T-helper 2 cell treated with Interferon-gamma antibody and Interleukin-4, amounts not matched to agents 5 μg/mL and 100 μg/mL, for 36 hours (primary cell): ENCODE measurements at regions not wholly inside any gene's neighbourhood (a gene's known extent, or its start where the extent isn't known, plus 50 kb on each side); places are given as distances from the start of the nearest gene placed in this dataset.
"Not testable (repeated sequence)": the region's sequence is repeated elsewhere in the genome, so short reads cannot be mapped to it uniquely, and the experiment has no call there.

Experiments used
- DNase-seq: peaks from one replicate; pipeline ENCODE4 v3.0.0; 2021; ENCODE audit warnings: low spot score
- H3K27ac Mint-ChIP-seq: one replicate; pipeline ENCODE4 v1.8.0; 2021; ENCODE audit warnings: mild to moderate bottlenecking, mixed read lengths
- H3K27me3 Mint-ChIP-seq: one replicate; pipeline ENCODE4 v1.8.0; 2021; ENCODE audit warnings: low read depth, mixed read lengths
- H3K36me3 Mint-ChIP-seq: one replicate; pipeline ENCODE4 v1.8.0; 2021; ENCODE audit warnings: low read depth, mixed read lengths
- H3K4me1 Mint-ChIP-seq: one replicate; pipeline ENCODE4 v1.8.0; 2021; ENCODE audit warnings: low read depth, mixed read lengths
- H3K4me3 Mint-ChIP-seq: one replicate; pipeline ENCODE4 v1.8.0; 2022; ENCODE audit warnings: mild to moderate bottlenecking, moderate library complexity, mixed read lengths
- H3K9me3 Mint-ChIP-seq: one replicate; pipeline ENCODE4 v1.8.0; 2021; ENCODE audit warnings: mixed read lengths

DNA sequence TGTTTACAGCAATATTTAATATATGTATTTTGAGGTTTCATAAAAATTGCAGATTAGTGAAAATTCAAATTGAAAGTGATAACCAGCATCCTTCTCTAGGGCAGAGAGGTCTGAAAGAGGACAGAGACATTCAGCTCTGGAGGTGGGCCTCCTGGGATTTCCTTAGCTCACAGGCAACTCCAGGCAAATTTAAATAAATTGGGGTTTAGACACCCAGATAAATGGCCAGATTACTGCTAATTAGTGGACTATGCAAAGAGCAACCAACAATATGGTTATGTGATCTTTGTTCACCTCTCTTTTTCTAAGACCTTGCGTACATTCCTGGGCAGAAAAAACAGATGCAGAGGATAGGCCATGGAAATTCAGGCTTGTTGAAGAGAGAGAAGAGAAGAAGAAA is 1282.8 kb upstream of the ACVR2A start:
- H3K27ac Mint-ChIP-seq, result no peak overlapping the region
- no peak overlapping the region for H3K4me3 Mint-ChIP-seq
- DNase-seq, result no peak
- no peaks in the 10 kb centered on the region for H3K27me3 Mint-ChIP-seq
- H3K36me3 Mint-ChIP-seq, result no peaks in the 10 kb centered on the region
- no peaks in the 10 kb centered on the region for H3K9me3 Mint-ChIP-seq
- H3K4me1 Mint-ChIP-seq, result no peaks in the 10 kb centered on the region

DNA sequence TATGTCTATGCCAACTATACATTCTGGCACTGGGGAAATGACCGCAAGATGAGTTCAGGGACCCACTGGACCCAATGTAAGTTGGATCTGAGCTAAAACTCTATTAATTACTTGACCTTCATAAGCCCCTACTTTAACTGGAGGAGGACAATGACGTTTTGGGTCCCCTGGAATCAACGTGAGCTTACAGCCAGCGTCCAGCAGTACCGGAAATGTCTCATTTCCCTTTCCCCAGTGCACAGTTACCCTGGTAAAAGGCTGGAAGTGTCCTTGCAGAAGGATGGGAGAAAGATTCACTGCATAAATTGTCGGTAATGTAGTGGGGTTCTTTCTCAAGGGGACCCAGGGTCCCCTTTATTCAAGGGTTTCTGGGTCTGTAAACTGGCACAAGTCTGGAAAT is 1297.6 kb upstream of the ACVR2A start:
- Mint-ChIP-seq H3K27ac (no peak overlapping the region), H3K27me3 (no peaks in the 10 kb centered on the region), H3K4me3 (no peak overlapping the region), H3K4me1 (no peaks in the 10 kb centered on the region), H3K36me3 (no peaks in the 10 kb centered on the region), H3K9me3 (no peaks in the 10 kb centered on the region)
- no peak for DNase-seq

DNA sequence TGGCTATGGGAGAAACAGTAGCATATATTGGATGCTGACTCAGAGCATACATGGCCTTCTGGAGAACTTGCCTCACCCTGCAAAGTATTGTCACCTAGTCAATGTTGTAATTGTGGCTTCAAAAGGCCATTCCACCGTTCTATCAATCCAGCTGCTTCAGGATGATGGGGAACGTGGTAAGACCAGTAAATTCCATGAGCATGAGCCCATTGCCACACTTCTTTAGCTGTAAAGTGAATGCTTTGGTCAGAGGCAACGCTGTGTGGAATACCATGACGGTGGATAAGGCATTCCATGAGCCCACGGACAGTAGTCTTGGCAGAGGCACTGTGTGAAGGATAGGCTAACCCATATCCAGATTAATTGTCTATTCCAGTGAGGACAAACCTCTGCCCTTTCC is 1300.1 kb upstream of the ACVR2A start:
- Mint-ChIP-seq H3K9me3 (no peaks in the 10 kb centered on the region), H3K36me3 (no peaks in the 10 kb centered on the region), H3K4me1 (no peaks in the 10 kb centered on the region), H3K4me3 (no peak overlapping the region), H3K27me3 (no peaks in the 10 kb centered on the region), H3K27ac (no peak overlapping the region)
- DNase-seq, result no peak

DNA sequence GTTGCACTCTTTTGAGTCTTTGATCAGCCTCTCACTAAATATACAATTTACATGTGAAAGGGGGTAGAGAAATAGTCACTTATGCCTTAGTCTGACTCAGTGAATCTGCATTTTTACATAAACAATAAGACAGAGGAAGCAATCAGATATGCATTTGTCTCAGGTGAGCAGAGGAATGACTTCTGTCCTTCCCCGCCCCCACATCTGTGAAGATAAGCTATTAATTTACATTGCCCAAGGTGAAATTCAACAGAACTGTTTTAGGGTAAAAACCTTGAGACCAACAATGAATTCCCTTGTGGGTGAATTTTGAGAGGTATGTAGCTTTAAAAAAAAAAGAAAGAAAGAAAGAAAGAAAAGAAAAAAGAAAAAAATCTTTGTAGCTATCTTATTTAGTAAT is 1302.9 kb upstream of the ACVR2A start:
- DNase-seq, result no peak
- H3K27me3 Mint-ChIP-seq, result no peaks in the 10 kb centered on the region
- H3K4me1 Mint-ChIP-seq, result no peaks in the 10 kb centered on the region
- H3K4me3 Mint-ChIP-seq, result no peak overlapping the region
- H3K36me3 Mint-ChIP-seq, result no peaks in the 10 kb centered on the region
- H3K9me3 Mint-ChIP-seq, result peaks cover 8% of the 10 kb centered on the region
- H3K27ac Mint-ChIP-seq, result no peak overlapping the region

DNA sequence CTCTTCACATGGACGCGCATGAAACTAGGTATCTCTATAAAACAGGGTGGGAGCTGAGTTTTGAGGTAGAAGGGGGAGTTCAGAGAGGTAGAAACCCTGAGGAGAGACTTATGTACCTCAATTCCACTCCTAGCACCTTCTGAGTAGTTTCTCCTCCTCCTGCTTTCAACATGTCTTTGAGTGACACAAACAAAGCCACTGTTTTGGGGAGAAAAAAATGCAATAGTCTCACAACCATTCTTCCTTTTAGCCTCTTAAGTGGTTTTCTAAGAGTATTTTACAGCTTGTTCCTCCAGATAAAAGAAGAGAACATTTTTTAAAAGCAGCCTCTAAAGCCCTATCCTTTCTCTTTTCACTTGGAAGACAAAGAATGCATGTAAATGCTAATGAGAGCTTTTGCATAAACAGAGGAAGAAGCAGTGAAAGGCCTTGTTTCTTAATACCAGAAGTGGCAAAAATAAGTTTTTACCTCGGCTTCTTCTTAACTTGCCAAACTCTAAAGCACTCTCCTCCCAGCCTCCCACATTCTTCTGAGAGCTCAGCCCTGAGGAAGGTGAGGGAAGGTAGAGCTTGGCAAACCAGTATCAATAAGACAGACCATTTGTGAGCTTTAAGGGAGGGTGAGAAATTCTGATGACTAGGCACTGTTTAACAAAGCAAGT is 1304.4 kb upstream of the ACVR2A start:
- Mint-ChIP-seq H3K4me3 (no peak overlapping the region), H3K9me3 (peaks cover 13% of the 10 kb centered on the region), H3K27me3 (no peaks in the 10 kb centered on the region)

DNA sequence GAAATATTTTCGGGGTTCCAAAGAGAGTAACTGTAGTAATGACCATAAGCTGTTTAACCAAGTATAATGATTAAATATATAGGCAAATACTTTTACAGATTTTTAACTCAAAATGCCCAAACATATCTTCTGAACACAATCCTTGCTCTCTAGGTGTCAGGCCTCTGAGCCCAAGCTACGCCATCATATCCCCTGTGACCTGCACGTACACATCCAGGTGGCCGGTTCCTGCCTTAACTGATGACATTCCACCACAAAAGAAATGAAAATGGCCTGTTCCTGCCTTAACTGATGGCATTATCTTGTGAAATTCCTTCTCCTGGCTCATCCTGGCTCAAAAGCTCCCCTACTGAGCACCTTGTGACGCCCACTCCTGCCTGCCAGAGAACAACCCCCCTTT is 1305.1 kb upstream of the ACVR2A start:
- H3K4me3 Mint-ChIP-seq, H3K4me1 Mint-ChIP-seq, H3K27ac Mint-ChIP-seq, DNase-seq, H3K36me3 Mint-ChIP-seq, H3K27me3 Mint-ChIP-seq: not testable (repeated sequence)
- peaks cover 13% of the 10 kb centered on the region for H3K9me3 Mint-ChIP-seq

More for the DNA sequence above, 1304.4 kb upstream of the ACVR2A start:
- Mint-ChIP-seq H3K36me3 (no peaks in the 10 kb centered on the region), H3K4me1 (no peaks in the 10 kb centered on the region), H3K27ac (no peak overlapping the region)
- no peak for DNase-seq

DNA sequence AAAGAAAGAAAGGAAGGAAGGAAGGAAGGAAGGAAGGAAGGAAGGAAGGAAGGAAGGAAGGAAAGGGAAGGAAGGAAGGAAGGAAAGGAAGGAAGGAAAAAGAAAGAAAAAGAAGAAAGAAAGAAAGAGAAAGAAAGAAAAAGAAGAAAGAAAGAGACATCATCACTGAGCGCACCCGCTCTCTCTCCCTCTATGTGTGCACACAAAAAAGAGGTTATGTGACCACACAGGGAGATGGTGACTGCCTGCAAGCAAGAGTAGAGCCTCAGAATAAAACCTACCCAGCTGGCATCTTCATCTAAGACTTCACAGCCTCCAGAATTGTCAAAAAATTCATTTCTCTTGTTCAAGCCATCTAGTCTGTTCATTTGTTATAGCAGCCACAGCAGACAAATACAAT is 1307.4 kb upstream of the ACVR2A start:
- no peaks in the 10 kb centered on the region for H3K27me3 Mint-ChIP-seq
- DNase-seq, result no peak
- peaks cover 13% of the 10 kb centered on the region for H3K9me3 Mint-ChIP-seq
- H3K27ac Mint-ChIP-seq, result no peak overlapping the region
- H3K36me3 Mint-ChIP-seq, result no peaks in the 10 kb centered on the region
- H3K4me3 Mint-ChIP-seq, result no peak overlapping the region
- no peaks in the 10 kb centered on the region for H3K4me1 Mint-ChIP-seq

DNA sequence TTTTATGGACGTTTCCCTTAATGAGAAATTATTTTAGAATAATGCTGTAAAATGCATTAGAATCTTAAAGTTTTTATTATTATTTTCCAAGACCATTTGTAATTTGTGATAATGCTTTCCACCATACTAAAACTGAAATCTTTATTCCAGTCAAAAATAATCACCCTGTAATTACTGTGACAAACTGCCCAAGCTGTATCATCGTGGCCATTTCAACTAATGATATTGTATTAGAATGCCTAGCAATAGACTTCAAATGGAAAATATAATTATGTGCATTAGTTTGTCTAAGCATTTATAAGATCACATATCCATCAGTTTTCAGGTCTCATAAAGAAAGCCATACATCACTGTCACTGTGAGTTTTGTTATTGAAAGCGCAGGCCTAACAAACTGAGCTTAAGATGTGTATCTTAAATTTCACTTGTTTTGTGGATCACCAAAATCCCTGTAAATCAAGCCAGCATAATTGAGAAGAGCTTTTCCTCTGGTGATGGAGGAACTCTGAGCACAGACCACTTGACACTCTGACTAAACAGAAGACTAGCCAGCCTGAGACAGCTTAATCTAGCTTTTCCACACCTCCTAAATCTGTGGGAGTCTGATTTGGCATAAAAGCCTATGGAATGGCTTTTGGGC is 1312.2 kb upstream of the ACVR2A start:
- no peak overlapping the region for H3K4me3 Mint-ChIP-seq
- H3K4me1 Mint-ChIP-seq, result no peaks in the 10 kb centered on the region
- no peaks in the 10 kb centered on the region for H3K27me3 Mint-ChIP-seq
- H3K27ac Mint-ChIP-seq, result no peak overlapping the region
- no peak for DNase-seq
- H3K9me3 Mint-ChIP-seq, result peaks cover 6% of the 10 kb centered on the region
- no peaks in the 10 kb centered on the region for H3K36me3 Mint-ChIP-seq

DNA sequence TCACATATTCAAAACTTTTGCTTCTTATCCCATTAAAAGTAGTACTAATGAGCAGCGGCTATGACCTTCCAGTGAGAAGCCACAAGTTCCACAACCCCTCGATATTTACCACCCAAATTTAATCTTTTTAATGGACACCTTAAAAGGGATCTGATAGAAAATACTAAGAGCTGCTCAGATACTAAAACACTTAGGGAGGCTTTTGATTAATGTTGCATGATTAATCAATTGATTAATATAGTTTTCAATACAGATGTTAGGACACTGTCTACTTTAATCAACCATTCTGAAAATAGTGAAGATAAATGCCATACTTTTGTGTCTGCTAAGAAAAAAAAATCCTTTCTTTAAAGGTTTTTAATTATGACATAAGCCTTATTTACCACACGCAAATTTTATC is 1312.8 kb upstream of the ACVR2A start:
- Mint-ChIP-seq H3K36me3 (no peaks in the 10 kb centered on the region), H3K4me1 (no peaks in the 10 kb centered on the region), H3K4me3 (no peak overlapping the region), H3K9me3 (peaks cover 6% of the 10 kb centered on the region), H3K27ac (no peak overlapping the region), H3K27me3 (no peaks in the 10 kb centered on the region)
- DNase-seq, result no peak

DNA sequence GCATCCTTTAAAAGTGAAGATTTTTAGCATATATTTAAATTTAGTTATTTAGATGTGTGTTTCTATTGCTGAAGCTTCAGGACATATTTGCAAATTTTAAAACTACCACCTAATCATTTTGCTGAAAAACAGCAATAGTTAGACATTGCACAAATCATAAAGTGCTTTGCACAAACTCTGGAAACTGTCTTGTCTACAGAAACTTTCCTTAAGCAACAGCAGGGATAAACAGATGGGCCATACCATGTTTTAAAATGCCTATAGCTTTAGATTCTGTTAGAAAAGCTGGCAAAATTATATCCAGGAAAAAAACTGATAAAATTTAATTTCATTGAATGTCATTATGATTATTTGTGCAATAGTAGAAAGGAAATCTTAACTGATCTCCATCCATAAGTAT is 1313.9 kb upstream of the ACVR2A start:
- no peaks in the 10 kb centered on the region for H3K27me3 Mint-ChIP-seq
- no peaks in the 10 kb centered on the region for H3K4me1 Mint-ChIP-seq
- H3K27ac Mint-ChIP-seq, result no peak overlapping the region
- H3K9me3 Mint-ChIP-seq, result no peaks in the 10 kb centered on the region
- DNase-seq, result no peak
- H3K4me3 Mint-ChIP-seq, result no peak overlapping the region
- H3K36me3 Mint-ChIP-seq, result no peaks in the 10 kb centered on the region

DNA sequence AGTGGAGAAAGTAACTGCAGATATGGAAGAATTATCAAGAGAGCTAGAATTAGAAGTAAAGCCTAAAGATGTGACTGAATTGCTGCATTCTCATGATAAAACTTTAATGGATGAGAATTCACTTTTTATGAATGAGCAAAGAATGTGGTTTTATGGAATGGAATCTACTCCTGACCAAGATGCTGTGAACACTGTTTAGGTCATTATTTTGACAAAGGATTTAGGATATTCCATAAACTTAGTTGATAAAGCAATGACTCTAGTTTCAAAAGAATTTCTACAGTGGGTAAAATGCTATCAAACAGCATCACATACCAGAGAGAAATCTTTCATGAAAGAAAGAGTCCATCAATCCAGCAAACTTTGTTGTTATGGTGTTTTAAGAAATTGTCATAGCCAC is 1317.7 kb upstream of the ACVR2A start:
- no peaks in the 10 kb centered on the region for H3K27me3 Mint-ChIP-seq
- no peaks in the 10 kb centered on the region for H3K4me1 Mint-ChIP-seq

DNA sequence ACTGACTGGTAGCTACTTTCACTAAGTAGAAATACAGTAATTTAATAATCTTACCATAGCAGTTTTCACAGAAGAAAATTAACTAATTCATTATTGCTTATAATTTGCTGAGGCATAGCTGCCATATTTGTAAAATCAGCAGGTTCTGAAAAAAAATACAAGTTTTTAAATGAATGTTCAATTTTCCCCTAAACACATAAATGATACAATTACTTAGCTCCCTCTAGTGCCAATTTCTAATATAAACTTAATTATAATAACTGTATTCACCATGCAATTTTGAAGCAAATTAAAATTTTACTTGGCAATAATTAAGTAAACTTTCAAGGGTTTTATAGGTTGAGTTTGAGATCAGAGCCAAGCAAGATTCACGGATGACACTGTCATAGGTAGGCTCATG is 1321.6 kb upstream of the ACVR2A start:
- Mint-ChIP-seq H3K27me3 (no peaks in the 10 kb centered on the region), H3K4me3 (no peak overlapping the region), H3K9me3 (no peaks in the 10 kb centered on the region), H3K4me1 (no peaks in the 10 kb centered on the region), H3K27ac (no peak overlapping the region), H3K36me3 (no peaks in the 10 kb centered on the region)
- no peak for DNase-seq

More for the DNA sequence above, 1317.7 kb upstream of the ACVR2A start:
- DNase-seq, result no peak
- Mint-ChIP-seq H3K9me3 (no peaks in the 10 kb centered on the region), H3K27ac (no peak overlapping the region), H3K4me3 (no peak overlapping the region), H3K36me3 (no peaks in the 10 kb centered on the region)

DNA sequence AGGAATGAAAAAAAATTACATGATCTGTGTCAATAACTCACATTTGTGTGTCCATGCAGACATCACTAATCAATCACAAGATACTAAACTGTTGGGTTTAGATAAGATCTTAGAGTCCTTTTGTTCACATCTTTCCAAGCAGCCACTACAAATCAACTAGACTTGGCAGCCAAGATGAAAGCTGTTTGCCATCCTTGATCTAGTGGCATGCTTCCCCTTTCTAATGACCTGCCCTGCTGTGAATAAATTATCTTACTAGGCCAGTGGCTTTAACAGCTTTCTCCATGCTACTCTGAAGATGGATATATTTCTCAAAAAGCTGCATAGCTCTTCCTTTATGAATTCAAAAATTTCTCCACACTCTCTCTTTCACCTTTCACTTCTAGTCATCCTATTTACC is 1338.0 kb upstream of the ACVR2A start:
- H3K9me3 Mint-ChIP-seq, result no peaks in the 10 kb centered on the region
- no peak overlapping the region for H3K27ac Mint-ChIP-seq
- H3K36me3 Mint-ChIP-seq, result no peaks in the 10 kb centered on the region
- H3K4me3 Mint-ChIP-seq, result no peak overlapping the region
- no peak for DNase-seq
- H3K4me1 Mint-ChIP-seq, result no peaks in the 10 kb centered on the region
- no peaks in the 10 kb centered on the region for H3K27me3 Mint-ChIP-seq

DNA sequence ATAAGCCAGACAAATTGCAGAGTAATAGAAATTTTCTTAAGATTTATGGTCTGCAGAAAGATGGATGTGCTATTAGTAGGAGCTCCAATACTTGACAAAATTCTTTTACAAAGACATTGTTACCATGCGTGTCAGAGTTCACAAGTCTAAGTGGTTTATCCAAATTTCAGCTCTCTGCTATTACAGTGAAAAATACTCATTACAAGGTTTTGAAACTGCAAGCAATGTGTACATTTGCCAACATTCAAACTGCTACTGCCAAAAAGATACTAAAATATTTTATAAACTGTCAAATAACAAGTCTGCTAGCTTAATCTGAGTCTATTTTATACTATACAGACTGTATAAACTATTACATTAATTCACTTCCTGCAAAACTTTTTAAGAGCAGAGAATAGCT is 1341.5 kb upstream of the ACVR2A start:
- Mint-ChIP-seq H3K4me3 (no peak overlapping the region), H3K27me3 (no peaks in the 10 kb centered on the region), H3K9me3 (no peaks in the 10 kb centered on the region), H3K36me3 (no peaks in the 10 kb centered on the region), H3K4me1 (no peaks in the 10 kb centered on the region), H3K27ac (no peak overlapping the region)
- no peak for DNase-seq

DNA sequence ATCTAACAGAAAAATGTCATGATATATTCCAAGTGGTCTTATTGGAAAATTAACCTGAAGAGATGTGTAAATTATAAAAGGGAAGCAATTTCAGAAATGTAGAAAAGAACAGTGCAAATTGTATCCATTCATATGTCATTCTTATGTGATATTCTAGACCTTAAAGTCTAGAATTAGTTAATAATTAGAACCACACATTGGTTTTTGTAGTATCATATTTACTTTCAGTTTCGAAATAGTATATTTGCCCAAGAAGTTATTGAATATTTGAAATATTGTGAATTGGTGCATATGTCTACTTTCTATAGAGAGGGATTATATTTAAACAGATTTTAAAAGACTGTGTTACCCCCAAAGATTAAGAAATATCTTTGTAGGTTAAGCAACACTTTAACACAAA is 1348.6 kb upstream of the ACVR2A start:
- H3K4me1 Mint-ChIP-seq, result no peaks in the 10 kb centered on the region
- no peak for DNase-seq
- H3K27me3 Mint-ChIP-seq, result no peaks in the 10 kb centered on the region
- H3K36me3 Mint-ChIP-seq, result no peaks in the 10 kb centered on the region
- H3K4me3 Mint-ChIP-seq, result no peak overlapping the region
- H3K27ac Mint-ChIP-seq, result no peak overlapping the region
- peaks cover 13% of the 10 kb centered on the region for H3K9me3 Mint-ChIP-seq
